Posterior cingulate gyrus (tissue), 11 donors: ENCODE measurements at regions not wholly inside any gene's neighbourhood (a gene's known extent, or its start where the extent isn't known, plus 50 kb on each side); places are given as distances from the start of the nearest gene placed in this dataset.

Experiments used
- DNase-seq, 10 donors: peaks; one replicate each; pipeline versions ENCODE4 v3.0.0 to v3.0.0-alpha.2; 2020 to 2021; ENCODE audit warnings: mixed read lengths in 3 of 10
- intact Hi-C: fragments of 100-400 bp; cut with DNase I; formaldehyde crosslinking; loops from one replicate; pipeline ENCODE4 v1.15.1; 2023

GRCh38 chr9:85215416-85215815 is 526.3 kb downstream of the AGTPBP1 start:
- intact Hi-C loops, result no loop called here

DNA sequence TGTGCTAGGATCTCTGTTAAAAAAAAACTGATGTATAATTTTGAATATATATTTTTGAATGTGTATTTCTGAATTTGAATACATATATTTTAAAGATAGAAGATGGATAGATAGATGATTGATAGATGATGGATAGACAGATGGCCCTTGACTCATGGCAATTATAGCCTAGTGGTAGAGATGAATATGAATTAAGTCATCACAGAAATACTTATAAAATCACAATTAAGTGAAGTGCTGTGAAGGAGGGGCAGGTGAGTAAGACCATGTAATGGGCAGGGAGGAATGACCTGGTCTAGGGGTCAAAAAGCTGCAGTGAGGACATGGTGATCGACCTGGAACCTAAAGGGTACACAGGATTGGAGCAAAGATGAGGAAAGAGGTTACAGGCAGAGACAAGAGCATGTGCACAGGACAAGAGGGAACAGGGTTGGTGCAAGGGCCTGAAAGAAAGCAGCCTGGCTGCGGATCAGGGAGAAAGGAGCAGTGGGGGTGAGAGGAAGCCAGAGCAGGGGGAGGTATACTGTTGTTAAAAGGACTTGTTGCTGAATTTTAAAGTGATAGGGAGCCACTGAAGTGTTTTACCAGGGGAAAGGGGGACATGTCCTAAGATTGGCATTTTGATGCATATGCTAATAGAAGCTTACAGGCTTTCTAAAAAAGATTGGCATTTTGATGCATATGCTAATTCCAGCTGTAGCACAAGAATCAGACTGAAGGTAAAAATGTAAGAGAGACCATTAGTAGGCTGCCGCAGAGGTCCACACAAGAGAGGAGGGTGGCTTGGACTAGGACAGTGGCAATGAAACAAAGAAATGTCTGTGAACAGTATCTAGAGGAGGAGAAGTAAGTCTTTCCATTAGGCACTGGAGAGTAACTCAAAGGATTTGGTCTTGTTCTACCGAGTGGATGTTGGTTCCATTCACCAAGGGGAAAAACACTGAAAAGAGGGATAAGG is 527.8 kb downstream of the AGTPBP1 start:
- intact Hi-C loops, result no loop called here
- DNase-seq, result no peak

More at GRCh38 chr9:85215416-85215815, 526.3 kb downstream of the AGTPBP1 start:
- DNase-seq, result no peak

DNA sequence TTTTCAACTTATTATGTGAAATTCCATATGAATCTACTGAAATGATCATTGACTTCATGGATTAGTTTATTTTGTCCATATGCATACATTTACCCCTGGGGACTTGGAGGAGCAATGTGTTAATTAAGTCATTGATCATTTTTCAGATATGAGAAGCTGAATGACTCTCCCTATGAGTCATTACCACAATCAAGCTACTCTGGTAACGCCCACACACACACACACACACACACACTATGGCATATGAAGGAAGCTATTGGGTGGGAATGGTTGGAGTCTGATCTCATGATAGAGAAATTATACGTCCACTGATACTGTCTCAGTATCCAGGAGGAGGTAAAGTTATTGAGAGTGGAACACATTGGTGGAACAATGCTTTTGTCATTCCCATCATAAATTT is 528.9 kb downstream of the AGTPBP1 start:
- intact Hi-C loops, result no loop called here
- no peak for DNase-seq

GRCh38 chr9:85212209-85212608 is 529.5 kb downstream of the AGTPBP1 start:
- DNase-seq, result no peak
- intact Hi-C loops, result no loop called here

- DNase-seq, result no peak
Measured at GRCh38 chr9:85208666-85209065, 533.1 kb downstream of the AGTPBP1 start.

GRCh38 chr9:85204176-85204575 is 534.6 kb downstream of the NTRK2 start:
- intact Hi-C loops, result no loop called here
- DNase-seq, result peak in 1 of 10 donors; percentile 21

More at GRCh38 chr9:85208666-85209065, 533.1 kb downstream of the AGTPBP1 start:
- intact Hi-C loops, result no loop called here

- peak in 2 of 10 donors; percentile 16 to 53 for DNase-seq
- intact Hi-C loops, result no loop called here
Measured at GRCh38 chr9:85202596-85202995, 533.1 kb downstream of the NTRK2 start.

GRCh38 chr9:85200726-85201404 is 531.3 kb downstream of the NTRK2 start:
- no peak for DNase-seq
- intact Hi-C loops, result no loop called here

DNA sequence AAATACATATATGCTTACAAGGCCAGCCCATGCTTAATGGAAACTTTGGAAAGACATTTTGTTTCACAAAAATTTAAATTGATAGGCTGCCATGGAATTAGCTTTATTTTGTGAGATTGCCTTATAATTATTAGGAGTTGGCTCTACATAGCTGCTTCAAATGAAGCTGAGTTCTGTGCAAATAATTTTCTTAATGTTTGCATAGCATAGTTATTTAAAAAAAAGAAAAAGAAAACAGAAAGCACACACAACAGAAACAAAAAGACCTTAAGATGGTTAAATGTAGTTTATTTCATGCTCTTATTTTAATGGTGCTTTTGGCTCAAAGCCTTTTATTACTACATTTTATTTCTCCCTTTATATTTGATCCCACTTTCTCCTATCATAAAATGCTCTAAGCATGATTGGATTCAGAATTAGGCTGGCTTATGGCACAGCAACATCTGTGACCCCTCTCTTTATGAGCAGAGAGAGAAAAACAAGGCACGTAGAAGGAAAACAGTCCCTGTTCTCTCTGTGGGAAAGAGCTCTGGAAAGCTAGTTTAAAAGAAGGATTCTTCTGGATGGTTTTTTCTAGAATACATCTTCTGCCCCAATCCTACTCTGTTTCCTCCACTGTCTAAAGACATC is 530.5 kb downstream of the NTRK2 start:
- intact Hi-C loops, result no loop called here
- DNase-seq, result no peak

- DNase-seq, result no peak
- intact Hi-C loops, result no loop called here
Measured at GRCh38 chr9:85192750-85193149, 523.2 kb downstream of the NTRK2 start.

DNA sequence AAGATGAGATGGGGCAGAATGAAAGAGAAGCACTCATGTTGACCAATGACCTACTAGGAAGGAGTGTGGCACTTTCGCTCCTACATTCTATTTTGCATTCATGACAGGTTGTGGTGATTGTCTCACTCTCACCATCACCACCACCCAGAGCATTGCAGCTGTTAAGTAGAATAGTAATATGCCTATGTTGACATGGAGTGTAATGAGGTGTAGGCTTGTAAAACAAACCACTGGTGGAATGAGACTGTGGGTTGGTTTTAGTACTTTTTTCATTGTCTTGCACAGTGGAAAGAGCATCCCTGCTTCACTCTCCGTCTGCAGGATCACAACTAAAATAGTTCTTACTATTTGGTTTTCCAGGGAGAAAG is 516.7 kb downstream of the NTRK2 start:
- intact Hi-C loops, result no loop called here

DNA sequence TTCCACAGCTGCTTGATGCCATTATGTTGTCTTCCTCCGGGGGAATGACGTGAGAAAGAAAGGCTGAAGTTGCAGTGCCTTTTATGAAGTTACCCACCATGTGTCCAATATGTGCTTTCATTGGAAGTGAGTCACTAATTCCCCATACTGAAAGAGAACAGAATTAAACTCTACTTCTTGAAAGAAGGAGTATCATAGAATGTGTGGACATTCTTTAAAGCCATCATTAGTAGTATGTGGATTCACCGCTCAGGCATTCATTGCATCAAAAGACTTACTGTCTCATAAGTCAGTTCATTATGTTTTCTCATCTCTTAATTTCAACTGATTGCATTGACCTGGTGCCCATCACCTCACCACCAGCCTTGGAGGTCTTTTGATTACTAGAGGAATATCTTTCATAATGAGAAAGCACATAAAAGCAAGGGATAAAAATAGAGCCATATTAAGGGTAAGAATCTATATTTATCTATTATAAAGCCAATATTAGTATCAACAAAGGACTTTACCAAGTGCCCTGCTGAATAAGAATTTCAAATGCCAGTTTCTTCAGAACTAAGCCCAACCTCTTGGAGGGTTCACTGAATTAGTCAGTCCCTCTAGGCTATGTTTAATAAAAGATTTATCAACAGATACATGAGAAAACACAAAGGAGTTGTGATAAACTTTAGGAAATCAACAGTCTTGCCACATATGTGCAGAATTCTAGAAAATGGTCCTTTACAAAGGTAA is 516.1 kb downstream of the NTRK2 start:
- intact Hi-C loops, result no loop called here
- no peak for DNase-seq

More for the DNA sequence above, 516.7 kb downstream of the NTRK2 start:
- no peak for DNase-seq

DNA sequence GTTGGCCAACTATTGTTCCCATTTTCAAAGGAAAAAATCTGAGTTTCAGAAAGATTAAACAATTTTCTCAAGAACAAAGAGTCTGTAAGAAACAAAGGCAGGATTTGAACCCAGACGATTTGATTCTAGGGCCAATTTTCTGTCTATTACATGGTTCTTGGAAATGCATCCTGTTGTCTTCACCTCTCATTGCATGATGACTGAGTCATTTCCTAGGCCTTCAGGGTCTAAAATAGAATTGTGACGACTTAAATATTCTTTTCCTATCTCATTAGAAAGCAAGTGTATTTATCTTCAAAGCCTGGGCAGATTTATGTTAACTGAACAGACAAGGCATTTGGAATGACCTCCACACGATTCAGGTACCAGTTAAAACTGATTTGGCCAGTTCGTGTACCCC is 512.9 kb downstream of the NTRK2 start:
- DNase-seq, result no peak
- intact Hi-C loops, result no loop called here

GRCh38 chr9:85178474-85178873 is 508.9 kb downstream of the NTRK2 start:
- intact Hi-C loops, result no loop called here

GRCh38 chr9:85173967-85174366 is 504.4 kb downstream of the NTRK2 start:
- DNase-seq, result no peak
- intact Hi-C loops, result no loop called here

More at GRCh38 chr9:85178474-85178873, 508.9 kb downstream of the NTRK2 start:
- peak in 7 of 10 donors; percentile 10 to 85 (median 26) for DNase-seq

- intact Hi-C loops, result no loop called here
- no peak for DNase-seq
Measured at GRCh38 chr9:85172001-85172978, 502.8 kb downstream of the NTRK2 start.

DNA sequence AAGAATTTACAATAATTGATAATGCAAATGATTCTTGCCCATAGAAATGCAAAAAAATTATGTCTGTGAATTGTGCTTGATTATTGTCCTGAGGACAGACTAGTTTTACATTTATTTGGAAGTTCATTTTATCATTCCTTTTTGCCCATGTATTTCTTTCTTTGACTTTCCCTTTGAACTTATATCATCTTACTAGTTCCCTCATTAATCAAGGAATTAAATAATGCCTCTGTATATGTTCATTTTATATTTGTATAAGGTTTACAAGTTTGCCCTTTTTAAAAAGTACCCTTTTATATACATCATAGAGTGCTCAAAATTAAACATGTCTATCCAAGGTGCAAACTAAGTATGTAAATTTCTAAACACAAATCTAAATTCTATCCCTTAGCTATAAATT is 501.6 kb downstream of the NTRK2 start:
- intact Hi-C loops, result no loop called here

GRCh38 chr9:85168412-85168811 is 498.9 kb downstream of the NTRK2 start:
- intact Hi-C loops, result no loop called here

More for the DNA sequence above, 501.6 kb downstream of the NTRK2 start:
- DNase-seq, result no peak

DNA sequence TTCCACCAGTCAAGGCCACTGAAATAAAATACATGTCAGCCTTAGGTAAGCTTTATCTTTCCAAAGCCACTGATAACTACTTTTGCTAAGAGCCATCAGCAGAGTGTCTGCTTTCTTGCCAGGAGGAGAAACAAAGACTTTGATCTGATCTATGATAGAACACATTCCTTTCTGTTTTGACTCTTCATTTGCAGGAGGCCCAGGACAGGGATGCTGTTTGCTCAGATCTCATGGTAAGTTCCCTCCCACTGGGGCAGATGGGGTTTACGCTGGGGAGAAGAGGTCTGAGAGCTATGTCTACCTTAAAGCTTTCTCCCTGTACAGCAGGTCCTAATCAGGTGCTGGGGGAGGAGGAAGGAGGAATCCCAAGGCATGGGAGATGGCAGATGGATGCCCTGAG is 497.6 kb downstream of the NTRK2 start:
- DNase-seq, result no peak
- intact Hi-C loops, result no loop called here

More at GRCh38 chr9:85168412-85168811, 498.9 kb downstream of the NTRK2 start:
- DNase-seq, result no peak
